ENCODE measurements at regions not wholly inside any gene's neighbourhood (a gene's known extent, or its start where the extent isn't known, plus 50 kb on each side); places are given as distances from the start of the nearest gene placed in this dataset.

GRCh38 chrX:443536-444210, 57.0 kb upstream of the PPP2R3B start:
- TF ChIP-seq ZNF274 (IDR thresholded peaks at IDR 0.05; ENCODE audit: low read depth, low read length) (no peak), YY1 (IDR thresholded peaks at IDR 0.05; ENCODE audit: insufficient read depth, insufficient read length) (no peak), SUZ12 (IDR thresholded peaks at IDR 0.05; ENCODE audit: extremely low read depth, insufficient read depth, insufficient read length) (no peak)

Measured in NT2/D1 (cell line).